ENCODE measurements at regions not wholly inside any gene's neighbourhood (a gene's known extent, or its start where the extent isn't known, plus 50 kb on each side); places are given as distances from the start of the nearest gene placed in this dataset.

DNA sequence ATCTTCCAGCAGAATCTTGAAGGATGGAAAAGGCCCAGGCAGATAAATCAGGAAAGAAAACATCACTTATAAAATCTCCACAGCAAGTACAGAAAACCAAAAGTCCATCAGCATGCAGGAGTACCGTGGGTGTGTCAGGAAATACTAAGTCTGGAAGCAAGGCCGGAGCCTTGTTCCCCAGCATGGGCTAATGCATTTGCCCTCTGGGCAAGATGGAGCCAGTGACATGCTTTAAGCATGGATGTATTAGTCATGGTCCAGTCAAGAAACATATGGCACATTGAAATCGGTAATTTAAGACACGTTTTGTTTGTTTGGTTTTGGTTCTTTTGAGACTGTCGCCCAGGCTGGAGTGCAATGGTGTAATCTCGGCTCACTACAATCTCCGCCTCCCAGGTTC, 506.0 kb upstream of the JARID2 start:
- no peaks in the 10 kb centered on the region for H3K4me1 ChIP-seq
- H3K27ac ChIP-seq = no peak overlapping the region
- H3K36me3 ChIP-seq (ENCODE audit: insufficient read depth in 1 of 2, low read depth in 1 of 2) = no peaks in the 10 kb centered on the region
- no peak overlapping the region for H3K4me3 ChIP-seq
- intact Hi-C loops (cut with DNase I) = no loop called here
- no peak for ATAC-seq
- 77 to 84% (median 80%) methylated on average over 7 of the region's 7 CpGs for WGBS, 3 donors
- DNase-seq = no peak
- H3K9me3 ChIP-seq = no peaks in the 10 kb centered on the region
- TF ChIP-seq, protein P1, sequence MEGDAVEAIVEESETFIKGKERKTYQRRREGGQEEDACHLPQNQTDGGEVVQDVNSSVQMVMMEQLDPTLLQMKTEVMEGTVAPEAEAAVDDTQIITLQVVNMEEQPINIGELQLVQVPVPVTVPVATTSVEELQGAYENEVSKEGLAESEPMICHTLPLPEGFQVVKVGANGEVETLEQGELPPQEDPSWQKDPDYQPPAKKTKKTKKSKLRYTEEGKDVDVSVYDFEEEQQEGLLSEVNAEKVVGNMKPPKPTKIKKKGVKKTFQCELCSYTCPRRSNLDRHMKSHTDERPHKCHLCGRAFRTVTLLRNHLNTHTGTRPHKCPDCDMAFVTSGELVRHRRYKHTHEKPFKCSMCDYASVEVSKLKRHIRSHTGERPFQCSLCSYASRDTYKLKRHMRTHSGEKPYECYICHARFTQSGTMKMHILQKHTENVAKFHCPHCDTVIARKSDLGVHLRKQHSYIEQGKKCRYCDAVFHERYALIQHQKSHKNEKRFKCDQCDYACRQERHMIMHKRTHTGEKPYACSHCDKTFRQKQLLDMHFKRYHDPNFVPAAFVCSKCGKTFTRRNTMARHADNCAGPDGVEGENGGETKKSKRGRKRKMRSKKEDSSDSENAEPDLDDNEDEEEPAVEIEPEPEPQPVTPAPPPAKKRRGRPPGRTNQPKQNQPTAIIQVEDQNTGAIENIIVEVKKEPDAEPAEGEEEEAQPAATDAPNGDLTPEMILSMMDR (IDR thresholded peaks at IDR 0.05) = no peak
- no peaks in the 10 kb centered on the region for H3K27me3 ChIP-seq (ENCODE audit: insufficient read depth in 3 of 3, low read length in 2 of 3)

DNA sequence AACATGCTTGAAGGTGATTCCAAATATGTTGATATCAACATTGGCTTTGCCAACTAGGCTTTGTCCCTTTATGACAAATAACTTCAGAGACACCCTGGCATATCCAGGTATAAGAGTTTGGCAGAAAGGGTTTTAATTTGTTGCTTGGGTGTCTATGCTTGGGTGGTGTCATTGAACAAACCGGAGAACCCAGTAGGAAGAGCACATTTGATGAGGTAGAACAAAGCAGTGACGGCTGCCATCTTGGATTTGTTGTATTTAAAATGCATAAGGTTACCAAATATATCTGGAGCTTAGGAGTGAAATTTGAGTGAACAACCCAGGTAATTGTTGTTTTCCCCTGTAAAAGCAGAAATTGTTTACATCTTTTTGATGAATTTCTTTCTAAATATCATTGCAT, 503.7 kb upstream of the JARID2 start:
- no peak overlapping the region for H3K27ac ChIP-seq
- intact Hi-C loops (cut with DNase I) = no loop called here
- no peaks in the 10 kb centered on the region for H3K36me3 ChIP-seq (ENCODE audit: insufficient read depth in 1 of 2, low read depth in 1 of 2)
- TF ChIP-seq, protein P1 (IDR thresholded peaks at IDR 0.05) = no peak
- 88 to 99% (median 96%) methylated on average over 2 of the region's 2 CpGs for WGBS, 3 donors
- no peak overlapping the region for H3K4me3 ChIP-seq
- H3K27me3 ChIP-seq (ENCODE audit: insufficient read depth in 3 of 3, low read length in 2 of 3) = no peaks in the 10 kb centered on the region
- no peaks in the 10 kb centered on the region for H3K4me1 ChIP-seq
- DNase-seq (no peak), ATAC-seq (no peak)
- H3K9me3 ChIP-seq = no peaks in the 10 kb centered on the region

DNA sequence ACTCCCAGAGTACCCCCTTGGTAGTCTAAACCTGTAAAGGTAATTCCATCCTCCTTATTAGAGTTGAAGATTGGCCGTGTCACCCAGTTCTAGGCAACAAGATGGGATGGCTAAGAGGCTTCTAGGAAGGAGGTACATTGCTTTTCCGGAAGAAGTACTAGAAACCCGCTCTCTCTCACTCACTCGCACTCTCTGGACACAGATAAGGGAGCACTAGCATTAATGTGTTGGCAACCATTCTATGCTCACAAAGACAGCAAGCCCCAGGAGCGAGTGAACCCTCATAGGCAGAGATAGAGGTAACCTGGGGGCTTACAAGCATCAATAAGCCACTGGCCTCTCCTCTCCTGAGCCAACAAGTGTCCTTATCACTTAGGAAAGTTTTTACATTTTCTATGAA, 503.2 kb upstream of the JARID2 start:
- Histone ChIP-seq H3K36me3 (ENCODE audit: insufficient read depth in 1 of 2, low read depth in 1 of 2) (no peaks in the 10 kb centered on the region), H3K4me1 (no peaks in the 10 kb centered on the region), H3K27ac (no peak overlapping the region), H3K9me3 (no peaks in the 10 kb centered on the region), H3K4me3 (no peak overlapping the region), H3K27me3 (ENCODE audit: insufficient read depth in 3 of 3, low read length in 2 of 3) (no peaks in the 10 kb centered on the region)
- DNase-seq (no peak), ATAC-seq (no peak)
- TF ChIP-seq, protein P1 (IDR thresholded peaks at IDR 0.05) = no peak
- intact Hi-C loops (cut with DNase I) = no loop called here
- 97 to 99% (median 98%) methylated on average over 5 of the region's 5 CpGs for WGBS, 3 donors

DNA sequence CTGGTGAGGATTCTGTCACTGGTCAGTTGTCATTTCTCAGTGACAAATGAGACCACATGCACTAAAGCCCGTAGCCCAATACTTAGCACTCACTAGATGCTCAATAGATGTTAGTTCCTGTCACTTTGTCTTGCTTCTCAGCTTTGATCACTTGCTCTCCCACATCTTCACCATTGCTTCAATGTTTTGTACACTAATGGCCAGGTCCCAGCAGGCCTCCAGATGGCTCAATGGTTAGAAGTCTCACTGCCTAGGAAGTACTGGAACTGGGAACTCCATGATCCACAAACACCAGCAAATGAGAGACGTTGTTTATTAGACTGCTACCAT, 502.8 kb upstream of the JARID2 start:
- Histone ChIP-seq H3K4me3 (no peak overlapping the region), H3K9me3 (no peaks in the 10 kb centered on the region), H3K4me1 (no peaks in the 10 kb centered on the region), H3K27me3 (ENCODE audit: insufficient read depth in 3 of 3, low read length in 2 of 3) (no peaks in the 10 kb centered on the region), H3K27ac (no peak overlapping the region), H3K36me3 (ENCODE audit: insufficient read depth in 1 of 2, low read depth in 1 of 2) (no peaks in the 10 kb centered on the region)
- ATAC-seq (peak in 1 of 4 donors; percentile 32), DNase-seq (no peak)
- WGBS, 3 donors = 63 to 81% (median 64%) methylated on average over 2 of the region's 2 CpGs
- TF ChIP-seq, protein P1 (IDR thresholded peaks at IDR 0.05) = no peak
- intact Hi-C loops (cut with DNase I) = no loop called here

DNA sequence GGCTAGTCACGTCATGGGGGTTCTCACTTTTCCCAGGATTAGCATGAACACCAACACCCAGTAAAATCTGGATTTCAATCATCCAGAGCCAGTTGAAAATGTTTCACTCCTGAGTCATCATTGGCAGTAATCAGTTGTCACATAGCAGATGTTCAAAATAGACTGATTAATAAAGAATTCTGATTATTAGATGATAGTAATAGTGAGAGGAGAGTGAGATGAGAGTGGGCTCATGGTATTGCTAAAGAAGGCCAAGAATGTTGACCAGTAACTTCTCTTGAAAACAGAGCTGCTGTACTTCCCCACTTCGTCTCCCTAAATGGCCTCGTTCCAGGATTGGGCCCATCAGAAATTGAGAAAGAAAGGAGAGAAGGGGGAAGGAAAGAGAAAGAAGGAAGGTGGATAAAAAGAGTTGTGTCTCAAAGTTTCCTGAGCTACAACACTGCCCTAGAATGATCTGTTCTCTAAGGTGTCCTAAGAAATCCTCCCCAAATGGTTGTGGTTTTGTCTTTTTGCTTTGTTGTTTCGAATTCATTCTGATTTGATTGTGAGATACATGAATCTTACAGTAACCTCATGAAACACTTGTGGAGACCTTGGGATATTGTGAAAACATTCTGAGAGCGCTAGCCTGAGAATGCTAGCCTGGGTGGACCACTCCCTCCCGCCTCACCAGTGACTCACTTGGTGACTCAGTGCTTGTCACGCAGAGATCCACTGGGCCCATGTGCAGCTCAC, 502.2 kb upstream of the JARID2 start:
- TF ChIP-seq, protein P1 (IDR thresholded peaks at IDR 0.05) = no peak
- Histone ChIP-seq H3K27me3 (ENCODE audit: insufficient read depth in 3 of 3, low read length in 2 of 3) (no peaks in the 10 kb centered on the region), H3K4me1 (no peaks in the 10 kb centered on the region), H3K36me3 (ENCODE audit: insufficient read depth in 1 of 2, low read depth in 1 of 2) (no peaks in the 10 kb centered on the region), H3K27ac (no peak overlapping the region), H3K9me3 (no peaks in the 10 kb centered on the region), H3K4me3 (no peak overlapping the region)
- intact Hi-C loops (cut with DNase I) = no loop called here
- peak in 3 of 4 donors; percentile 69 to 84 (median 76) for ATAC-seq
- peak; percentile 68 to 79 for DNase-seq
- WGBS, 3 donors = 70 to 73% (median 72%) methylated on average over 7 of the region's 7 CpGs
